Choroid plexus epithelial cell (primary cell): ENCODE measurements at regions not wholly inside any gene's neighbourhood (a gene's known extent, or its start where the extent isn't known, plus 50 kb on each side); places are given as distances from the start of the nearest gene placed in this dataset.

ENCODE experiments used
- DNase-seq: peaks from one replicate; pipeline ENCODE4 v3.0.0-alpha.2; 2010; ENCODE audit warnings: low read depth
- H3K4me3 ChIP-seq: 2 replicates; pipeline ENCODE4 v1.5.1; 2011; ENCODE audit warnings: low read depth, mild to moderate bottlenecking, control low read depth, low read length, moderate library complexity
- TF ChIP-seq, protein P1 (sequence below): conservative IDR thresholded peaks from 2 replicates; pipeline ENCODE4 v1.5.1; 2011; ENCODE audit warnings: low read depth, mild to moderate bottlenecking, control low read depth, inconsistent platforms, low read length, moderate library complexity

DNA sequence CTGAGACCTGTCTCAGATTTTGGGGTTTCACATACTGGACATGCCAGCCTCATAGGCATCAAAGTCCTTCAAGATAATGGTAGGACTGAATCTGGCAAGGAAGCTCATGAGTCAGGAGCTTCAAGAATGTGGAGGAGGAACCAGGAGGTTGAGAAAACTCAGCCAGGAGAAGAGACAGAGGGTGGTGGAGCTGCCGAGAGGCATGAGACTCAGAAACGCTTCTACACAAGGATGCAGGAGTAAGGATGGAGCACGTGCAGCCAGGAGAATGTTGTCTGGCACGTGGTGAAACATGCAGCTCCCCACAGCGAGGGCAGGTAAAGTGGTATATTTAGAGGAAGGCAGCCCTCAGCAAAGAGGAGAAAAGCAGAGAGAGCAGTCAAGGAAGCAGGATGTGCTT is 148.7 kb upstream of the ISX start:
- H3K4me3 ChIP-seq, result no peak overlapping the region
- TF ChIP-seq, protein P1, sequence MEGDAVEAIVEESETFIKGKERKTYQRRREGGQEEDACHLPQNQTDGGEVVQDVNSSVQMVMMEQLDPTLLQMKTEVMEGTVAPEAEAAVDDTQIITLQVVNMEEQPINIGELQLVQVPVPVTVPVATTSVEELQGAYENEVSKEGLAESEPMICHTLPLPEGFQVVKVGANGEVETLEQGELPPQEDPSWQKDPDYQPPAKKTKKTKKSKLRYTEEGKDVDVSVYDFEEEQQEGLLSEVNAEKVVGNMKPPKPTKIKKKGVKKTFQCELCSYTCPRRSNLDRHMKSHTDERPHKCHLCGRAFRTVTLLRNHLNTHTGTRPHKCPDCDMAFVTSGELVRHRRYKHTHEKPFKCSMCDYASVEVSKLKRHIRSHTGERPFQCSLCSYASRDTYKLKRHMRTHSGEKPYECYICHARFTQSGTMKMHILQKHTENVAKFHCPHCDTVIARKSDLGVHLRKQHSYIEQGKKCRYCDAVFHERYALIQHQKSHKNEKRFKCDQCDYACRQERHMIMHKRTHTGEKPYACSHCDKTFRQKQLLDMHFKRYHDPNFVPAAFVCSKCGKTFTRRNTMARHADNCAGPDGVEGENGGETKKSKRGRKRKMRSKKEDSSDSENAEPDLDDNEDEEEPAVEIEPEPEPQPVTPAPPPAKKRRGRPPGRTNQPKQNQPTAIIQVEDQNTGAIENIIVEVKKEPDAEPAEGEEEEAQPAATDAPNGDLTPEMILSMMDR, result no peak
- no peak for DNase-seq

DNA sequence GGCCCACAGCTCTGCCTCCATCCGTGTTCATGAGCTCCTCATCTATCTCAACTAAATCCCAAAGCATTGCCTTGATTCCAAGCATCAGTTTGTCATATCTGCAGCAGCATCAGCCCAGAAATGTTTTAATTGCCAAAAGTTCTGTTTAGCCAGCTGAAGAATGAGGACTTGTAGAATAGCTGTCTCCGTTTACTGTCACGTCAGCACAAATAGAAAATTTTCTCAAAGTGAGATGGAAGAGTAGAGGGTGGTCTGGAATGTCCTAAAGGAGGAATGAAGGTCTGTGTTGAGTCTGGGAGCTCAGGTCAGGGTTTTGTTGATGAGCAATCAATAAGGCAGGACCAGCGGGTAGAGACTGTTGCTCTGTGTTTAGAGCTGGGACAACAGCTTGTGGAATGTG is 134.9 kb upstream of the ISX start:
- TF ChIP-seq, protein P1, result no peak
- no peak overlapping the region for H3K4me3 ChIP-seq
- DNase-seq, result no peak

DNA sequence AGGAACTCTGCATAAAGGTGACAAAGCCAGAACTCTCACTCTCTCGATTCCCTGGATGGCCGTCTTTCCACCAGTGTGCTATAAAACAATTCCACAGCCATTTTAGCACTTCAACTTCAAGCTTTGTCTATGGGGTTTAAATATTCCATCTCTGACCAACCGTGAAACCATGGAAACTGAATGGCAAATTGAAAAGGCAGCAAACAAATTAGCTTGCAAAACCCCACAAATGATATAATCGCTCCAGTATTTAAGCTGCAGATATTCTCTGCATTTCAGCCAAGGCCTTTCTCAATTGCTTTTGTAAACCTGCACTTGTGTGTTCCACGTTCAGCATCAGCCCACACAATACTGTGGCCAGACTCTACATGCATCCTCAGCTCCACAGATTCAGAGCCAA is 131.7 kb upstream of the ISX start:
- TF ChIP-seq, protein P1, result no peak
- DNase-seq, result no peak
- H3K4me3 ChIP-seq, result no peak overlapping the region

DNA sequence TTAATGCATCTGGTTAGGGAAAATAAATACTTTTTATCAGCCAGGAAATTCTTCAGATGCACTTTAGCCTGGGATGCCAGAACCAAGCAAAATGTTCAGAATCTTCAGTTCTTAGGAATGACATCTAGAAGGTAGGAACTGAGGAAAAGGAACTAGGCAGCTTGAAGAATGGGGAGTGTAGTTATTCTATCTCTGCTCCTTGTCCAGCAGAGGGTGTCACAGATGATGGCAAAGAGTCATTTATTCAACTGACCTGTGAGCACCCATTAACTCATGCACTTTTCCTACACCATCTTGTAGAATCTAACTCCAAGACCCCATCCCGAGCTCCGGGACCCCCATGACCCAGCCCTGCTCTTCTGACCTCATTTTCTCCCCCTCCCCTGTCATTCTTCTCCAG is 122.1 kb upstream of the ISX start:
- TF ChIP-seq, protein P1, result no peak
- no peak overlapping the region for H3K4me3 ChIP-seq
- no peak for DNase-seq

DNA sequence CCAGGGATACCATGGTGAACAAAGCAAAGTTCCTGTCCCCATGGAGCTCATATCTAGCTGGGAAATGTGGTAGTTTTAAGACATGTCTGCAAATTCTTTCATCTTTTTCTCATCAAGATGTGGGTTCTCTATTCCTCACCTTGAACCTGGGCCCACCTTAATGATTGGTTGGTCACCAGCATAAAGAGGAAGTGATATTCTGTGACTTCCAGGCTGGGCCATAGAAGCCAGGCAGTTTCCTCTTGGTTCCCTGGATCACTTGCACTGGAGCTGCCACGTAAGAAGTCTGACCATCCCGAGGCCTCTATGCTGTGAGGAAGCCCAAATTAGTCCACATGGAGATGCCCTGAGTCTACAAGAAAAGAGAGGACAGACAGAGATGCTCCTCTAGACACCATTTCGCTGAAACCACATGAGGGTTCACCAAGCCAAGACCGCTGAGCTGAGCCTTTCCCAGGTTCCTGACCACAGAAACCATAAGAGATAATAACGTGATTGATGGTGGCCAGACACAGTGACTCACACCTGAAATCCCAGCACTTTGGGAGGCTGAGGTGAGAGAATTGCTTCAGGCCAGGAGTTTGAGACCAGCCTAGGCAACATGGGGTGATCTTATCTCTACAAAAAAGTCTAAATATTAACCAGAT is 119.5 kb upstream of the ISX start:
- H3K4me3 ChIP-seq, result no peak overlapping the region
- no peak for DNase-seq
- TF ChIP-seq, protein P1, result no peak

DNA sequence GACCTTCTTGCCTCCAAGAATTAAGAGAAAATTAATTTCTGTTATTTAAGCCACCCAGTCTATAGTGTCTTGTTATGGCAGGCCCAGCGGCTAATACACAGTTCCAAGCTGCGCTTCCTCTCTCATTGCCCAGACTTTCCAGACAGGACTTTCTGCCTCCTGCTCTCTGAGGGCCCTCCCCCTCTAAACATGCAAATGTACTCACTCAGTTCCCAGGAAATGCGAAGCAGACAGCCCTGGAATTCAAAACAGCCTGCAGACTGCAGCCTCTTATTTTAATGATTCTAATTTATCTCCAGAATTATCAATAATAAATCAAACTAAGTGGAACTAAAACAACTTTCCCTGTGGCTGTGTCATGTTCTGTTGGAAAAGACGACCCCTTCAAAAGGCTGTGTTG is 115.5 kb upstream of the ISX start:
- H3K4me3 ChIP-seq, result no peak overlapping the region
- TF ChIP-seq, protein P1, result no peak
- DNase-seq, result no peak

DNA sequence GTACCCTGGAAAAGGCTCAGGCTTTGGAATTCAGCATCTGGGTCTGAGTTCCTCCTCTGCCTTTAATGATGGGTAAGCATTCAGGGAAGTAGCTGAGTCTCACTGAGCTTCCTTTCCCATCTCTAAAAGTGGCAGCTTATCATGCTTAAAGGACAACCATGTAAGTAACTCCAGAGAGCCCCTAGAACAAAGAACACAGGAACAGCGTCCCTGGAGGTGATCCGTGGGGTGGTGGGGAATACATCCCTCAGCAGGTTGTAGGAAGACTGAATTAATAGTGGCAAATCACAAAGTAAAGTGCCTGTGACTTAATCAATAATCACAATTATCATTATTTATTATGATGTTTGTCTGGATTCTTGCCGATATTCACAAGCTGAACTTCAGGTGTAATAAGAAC is 114.7 kb upstream of the ISX start:
- H3K4me3 ChIP-seq, result no peak overlapping the region
- TF ChIP-seq, protein P1, result no peak
- no peak for DNase-seq
